ENCODE measurements at regions not wholly inside any gene's neighbourhood (a gene's known extent, or its start where the extent isn't known, plus 50 kb on each side); places are given as distances from the start of the nearest gene placed in this dataset.

DNA sequence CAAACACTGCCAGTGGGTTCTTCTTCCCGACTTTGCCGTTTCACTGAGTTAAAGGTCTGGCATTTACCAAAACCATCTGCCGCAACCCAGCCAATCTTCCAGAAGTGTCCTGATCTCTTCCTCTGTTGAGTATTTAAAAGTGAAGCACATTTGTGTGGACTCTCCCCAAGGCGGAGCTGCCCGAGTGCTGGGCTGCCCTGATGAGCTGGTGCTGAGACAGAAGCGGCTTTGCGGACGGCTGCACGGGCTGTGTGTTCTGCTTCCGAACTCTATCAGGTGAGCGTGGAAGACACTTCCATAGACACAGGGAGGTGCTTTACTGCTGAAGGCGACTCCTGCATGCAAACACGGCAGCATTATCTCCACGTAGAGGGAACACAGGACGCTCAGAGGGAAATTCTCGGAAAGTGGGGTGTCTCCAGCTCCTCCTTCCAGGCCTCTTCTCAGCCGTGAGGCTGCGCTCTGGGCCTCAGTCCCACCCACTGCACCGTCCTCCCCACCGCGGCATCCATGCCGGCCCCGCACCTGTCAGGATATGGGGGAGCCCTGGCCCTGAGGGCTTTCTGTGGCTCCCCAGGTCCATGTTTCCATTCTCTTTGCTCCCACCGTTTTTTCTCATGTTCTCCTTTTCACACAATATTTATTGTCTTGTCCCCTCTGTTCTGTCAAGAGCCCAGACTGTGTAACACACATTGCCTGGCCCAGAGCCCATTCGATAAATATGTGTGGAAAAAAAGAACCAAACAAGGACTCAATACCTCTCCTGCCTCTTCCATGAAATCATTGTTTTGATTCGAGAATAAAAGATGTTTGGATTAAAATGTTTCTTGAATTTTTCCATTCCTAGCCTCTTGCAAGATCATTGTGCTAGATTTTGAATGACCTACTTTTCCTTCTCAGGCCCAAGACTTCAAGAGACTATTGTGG is 205.1 kb downstream of the DLL1 start:
- intact Hi-C loops (cut with DNase I; ENCODE audit: low total_unique reads), result no loop called here
- 72 to 81% methylated on average over 25 to 26 of the region's 26 CpGs for WGBS, 2 donors
- Histone ChIP-seq H3K27me3 (no peaks in the 10 kb centered on the region), H3K36me3 (ENCODE audit: low read depth, missing control alignments) (no peaks in the 10 kb centered on the region), H3K4me3 (no peak overlapping the region), H3K4me1 (no peaks in the 10 kb centered on the region), H3K9me3 (no peaks in the 10 kb centered on the region), H3K27ac (peak overlapping the region in 1 of 2 donors; percentile 9)
- TF ChIP-seq, protein P1, sequence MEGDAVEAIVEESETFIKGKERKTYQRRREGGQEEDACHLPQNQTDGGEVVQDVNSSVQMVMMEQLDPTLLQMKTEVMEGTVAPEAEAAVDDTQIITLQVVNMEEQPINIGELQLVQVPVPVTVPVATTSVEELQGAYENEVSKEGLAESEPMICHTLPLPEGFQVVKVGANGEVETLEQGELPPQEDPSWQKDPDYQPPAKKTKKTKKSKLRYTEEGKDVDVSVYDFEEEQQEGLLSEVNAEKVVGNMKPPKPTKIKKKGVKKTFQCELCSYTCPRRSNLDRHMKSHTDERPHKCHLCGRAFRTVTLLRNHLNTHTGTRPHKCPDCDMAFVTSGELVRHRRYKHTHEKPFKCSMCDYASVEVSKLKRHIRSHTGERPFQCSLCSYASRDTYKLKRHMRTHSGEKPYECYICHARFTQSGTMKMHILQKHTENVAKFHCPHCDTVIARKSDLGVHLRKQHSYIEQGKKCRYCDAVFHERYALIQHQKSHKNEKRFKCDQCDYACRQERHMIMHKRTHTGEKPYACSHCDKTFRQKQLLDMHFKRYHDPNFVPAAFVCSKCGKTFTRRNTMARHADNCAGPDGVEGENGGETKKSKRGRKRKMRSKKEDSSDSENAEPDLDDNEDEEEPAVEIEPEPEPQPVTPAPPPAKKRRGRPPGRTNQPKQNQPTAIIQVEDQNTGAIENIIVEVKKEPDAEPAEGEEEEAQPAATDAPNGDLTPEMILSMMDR (IDR thresholded peaks at IDR 0.05), result no peak
- no peak for TF ChIP-seq POLR2A (IDR thresholded peaks at IDR 0.05)
- DNase-seq, result peak; percentile 12

DNA sequence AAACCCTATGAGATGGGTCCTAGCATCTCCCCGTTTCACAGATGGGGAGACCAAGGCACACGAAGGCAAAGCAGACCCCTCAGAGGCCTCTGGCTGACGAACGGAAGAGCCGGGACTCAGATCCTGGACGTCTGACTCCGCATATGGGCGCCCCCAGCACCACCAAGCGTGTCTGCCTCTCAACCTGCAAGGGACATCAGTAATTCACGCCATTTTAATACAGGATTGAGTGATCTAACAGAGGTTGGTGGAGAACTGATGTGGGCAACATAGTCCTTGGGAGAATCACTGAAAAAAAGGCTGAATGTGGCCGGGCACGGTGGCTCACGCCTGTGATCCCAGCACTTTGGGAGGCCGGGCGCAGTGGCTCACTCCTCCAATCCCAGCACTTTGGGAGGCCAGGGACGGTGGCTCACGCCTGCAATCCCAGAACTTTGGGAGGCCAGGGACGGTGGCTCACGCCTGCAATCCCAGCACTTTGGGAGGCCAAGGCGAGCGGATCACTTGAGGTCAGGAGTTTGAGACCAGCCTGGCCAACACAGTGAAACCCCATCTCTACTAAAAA is 206.6 kb downstream of the DLL1 start:
- Histone ChIP-seq H3K9me3 (no peaks in the 10 kb centered on the region), H3K4me1 (no peaks in the 10 kb centered on the region), H3K27me3 (no peaks in the 10 kb centered on the region), H3K27ac (no peak overlapping the region), H3K4me3 (no peak overlapping the region), H3K36me3 (ENCODE audit: low read depth, missing control alignments) (no peaks in the 10 kb centered on the region)
- DNase-seq, result no peak
- WGBS, 2 donors, result 95 to 96% methylated on average over 15 to 21 of the region's 21 CpGs
- intact Hi-C loops (cut with DNase I; ENCODE audit: low total_unique reads), result no loop called here
- TF ChIP-seq POLR2A (IDR thresholded peaks at IDR 0.05), result no peak
- TF ChIP-seq, protein P1 (IDR thresholded peaks at IDR 0.05), result no peak

DNA sequence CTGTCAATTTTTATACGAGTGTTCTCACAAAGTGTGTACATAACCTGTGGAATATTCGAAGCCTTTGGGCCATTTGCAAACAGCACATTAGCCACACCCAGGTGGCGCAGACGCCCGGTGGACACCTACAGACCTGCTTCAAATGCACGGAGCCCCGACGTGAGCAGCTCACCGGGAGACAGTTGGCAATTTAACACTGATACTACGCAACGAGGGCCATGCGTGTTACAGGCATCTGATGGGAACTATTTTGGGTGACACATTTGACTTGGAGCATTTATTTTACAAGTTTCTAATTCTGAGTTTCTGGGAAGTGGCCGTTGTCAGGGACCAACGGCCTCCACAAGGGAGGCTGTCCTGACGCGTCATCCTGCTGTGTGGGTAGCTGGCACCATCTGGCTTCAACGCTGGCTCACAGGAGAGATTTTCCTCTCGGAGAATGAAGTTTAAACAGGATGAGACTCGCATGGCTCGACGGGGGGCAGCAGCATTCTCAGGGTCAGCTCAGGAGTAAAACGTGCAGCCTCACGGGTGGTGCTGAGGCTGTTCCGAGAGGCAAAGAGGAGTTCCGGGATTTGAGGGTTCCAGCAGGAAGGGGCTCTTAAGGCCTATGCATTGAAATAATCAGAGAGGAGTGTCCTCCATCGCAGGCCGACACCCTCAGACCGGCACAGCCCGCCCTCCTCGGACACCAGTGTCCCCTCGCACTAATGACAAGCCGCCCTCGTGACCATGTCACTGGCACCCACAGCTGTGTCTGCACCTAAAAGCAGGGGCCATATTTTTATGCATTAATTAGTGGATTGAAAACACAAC is 207.4 kb downstream of the DLL1 start:
- no peak overlapping the region for H3K4me3 ChIP-seq
- H3K4me1 ChIP-seq, result no peaks in the 10 kb centered on the region
- H3K27ac ChIP-seq, result no peak overlapping the region
- intact Hi-C loops (cut with DNase I; ENCODE audit: low total_unique reads), result no loop called here
- peak; percentile 10 for DNase-seq
- no peaks in the 10 kb centered on the region for H3K27me3 ChIP-seq
- no peak for TF ChIP-seq POLR2A (IDR thresholded peaks at IDR 0.05)
- TF ChIP-seq, protein P1 (IDR thresholded peaks at IDR 0.05), result no peak
- H3K36me3 ChIP-seq (ENCODE audit: low read depth, missing control alignments), result no peaks in the 10 kb centered on the region
- H3K9me3 ChIP-seq, result no peaks in the 10 kb centered on the region
- 96 to 97% methylated on average over 28 to 33 of the region's 33 CpGs for WGBS, 2 donors

DNA sequence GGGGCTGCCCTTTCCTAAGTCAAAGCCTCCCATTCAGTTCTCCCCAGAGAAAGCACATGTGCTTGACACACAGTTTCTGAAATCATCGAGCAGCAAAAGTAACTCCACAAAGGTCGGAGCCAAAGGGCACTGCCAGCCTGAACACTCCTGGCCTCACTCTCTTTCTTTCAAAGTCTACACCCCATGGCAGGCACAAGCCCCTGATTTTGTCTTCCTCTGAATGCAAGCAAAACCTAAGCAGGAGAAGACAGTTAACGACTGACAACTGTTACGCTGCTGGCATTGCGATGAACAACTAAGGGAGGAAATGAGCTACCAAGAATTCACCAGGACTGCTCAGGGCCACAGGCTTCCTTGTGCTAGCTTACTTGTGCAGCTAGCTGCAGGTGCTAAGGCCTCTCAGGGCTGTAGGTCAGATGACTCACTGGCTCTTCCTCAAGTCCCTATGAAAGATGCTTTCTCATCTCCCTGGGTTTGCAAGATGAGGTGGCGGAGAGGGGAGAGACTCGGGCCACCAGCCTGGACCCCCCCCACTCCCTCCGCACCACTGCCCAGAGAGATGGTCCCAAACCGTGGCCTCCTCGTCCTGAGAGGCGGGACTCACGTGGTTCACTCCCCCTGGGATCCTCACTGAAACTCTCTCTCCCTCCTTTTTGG is 208.2 kb downstream of the DLL1 start:
- DNase-seq, result no peak
- Histone ChIP-seq H3K9me3 (no peaks in the 10 kb centered on the region), H3K27ac (no peak overlapping the region), H3K4me3 (no peak overlapping the region), H3K36me3 (ENCODE audit: low read depth, missing control alignments) (no peaks in the 10 kb centered on the region), H3K4me1 (no peaks in the 10 kb centered on the region), H3K27me3 (no peaks in the 10 kb centered on the region)
- TF ChIP-seq, protein P1 (IDR thresholded peaks at IDR 0.05), result no peak
- intact Hi-C loops (cut with DNase I; ENCODE audit: low total_unique reads), result no loop called here
- 87 to 91% methylated on average over 12 of the region's 12 CpGs for whole genome bisulfite sequencing, 2 donors

Data from testis (tissue), 2 donors.